ENCODE measurements at regions not wholly inside any gene's neighbourhood (a gene's known extent, or its start where the extent isn't known, plus 50 kb on each side); places are given as distances from the start of the nearest gene placed in this dataset.

DNA sequence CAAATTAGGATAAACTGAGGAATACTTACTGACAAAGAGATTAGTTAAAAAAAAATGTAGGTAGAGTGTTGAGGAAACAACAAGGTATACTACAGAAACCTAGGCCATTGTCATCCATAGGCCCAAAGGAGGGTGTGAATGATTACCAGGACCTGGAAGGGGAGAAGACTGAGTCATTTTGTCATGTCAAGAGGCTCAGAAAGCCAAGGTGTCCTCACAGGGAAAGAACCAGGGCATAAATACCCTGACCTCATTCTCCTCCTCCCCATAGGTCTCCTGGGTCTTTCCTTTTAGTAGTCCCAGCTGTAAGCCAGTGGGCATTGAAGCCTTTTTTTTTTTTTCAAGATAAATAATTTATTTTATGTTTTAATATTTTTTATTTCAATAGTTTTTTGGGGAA lies 582.1 kb upstream of the JAG1 start:
- no peaks in the 10 kb centered on the region for H3K36me3 ChIP-seq (ENCODE audit: low read depth)
- intact Hi-C loops (cut with DNase I, micrococcal nuclease), result no loop called here
- no peak overlapping the region for H3K4me3 ChIP-seq
- no peak for TF ChIP-seq CTCF (IDR thresholded peaks at IDR 0.05)
- ATAC-seq (no peak), DNase-seq (no peak)
- H3K9me3 ChIP-seq, result no peaks in the 10 kb centered on the region
- no peaks in the 10 kb centered on the region for H3K4me1 ChIP-seq (ENCODE audit: low read depth)

DNA sequence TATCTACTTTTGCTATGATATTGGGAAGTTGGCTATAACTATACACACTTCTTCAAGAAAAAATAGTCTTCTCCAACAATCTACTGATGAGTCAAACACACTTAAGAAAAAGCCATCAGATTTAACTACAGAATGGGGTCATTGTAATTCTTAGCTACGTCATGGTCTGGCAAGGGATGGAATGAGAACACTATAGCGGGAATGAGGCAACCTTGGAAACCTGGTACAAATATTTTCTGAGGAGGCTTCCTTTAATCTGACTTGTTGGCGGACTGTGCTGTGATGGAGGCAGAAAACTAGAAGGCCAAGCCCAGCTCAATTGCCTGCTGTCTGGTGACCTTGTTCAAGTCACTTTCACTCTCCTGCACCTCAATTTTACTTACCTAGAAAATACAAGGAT lies 586.8 kb upstream of the JAG1 start:
- Histone ChIP-seq H3K4me3 (no peak overlapping the region), H3K36me3 (ENCODE audit: low read depth) (no peaks in the 10 kb centered on the region), H3K4me1 (ENCODE audit: low read depth) (no peaks in the 10 kb centered on the region), H3K9me3 (no peaks in the 10 kb centered on the region)
- ATAC-seq, result no peak
- intact Hi-C loops (cut with DNase I, micrococcal nuclease), result no loop called here
- no peak for TF ChIP-seq CTCF (IDR thresholded peaks at IDR 0.05)
- DNase-seq, result no peak

GRCh38 chr20:11261533-11262000 lies 587.8 kb upstream of the JAG1 start:
- peak; percentile 10 for ATAC-seq
- no peaks in the 10 kb centered on the region for H3K4me1 ChIP-seq (ENCODE audit: low read depth)
- H3K36me3 ChIP-seq (ENCODE audit: low read depth), result no peaks in the 10 kb centered on the region
- H3K9me3 ChIP-seq, result no peaks in the 10 kb centered on the region
- TF ChIP-seq CTCF (IDR thresholded peaks at IDR 0.05), result no peak
- H3K4me3 ChIP-seq, result no peak overlapping the region
- no peak for DNase-seq
- intact Hi-C loops (cut with DNase I, micrococcal nuclease), result no loop called here

- DNase-seq (no peak), ATAC-seq (no peak)
- Histone ChIP-seq H3K36me3 (ENCODE audit: low read depth) (no peaks in the 10 kb centered on the region), H3K9me3 (no peaks in the 10 kb centered on the region), H3K4me1 (ENCODE audit: low read depth) (no peaks in the 10 kb centered on the region), H3K4me3 (no peak overlapping the region)
- intact Hi-C loops (cut with DNase I, micrococcal nuclease), result no loop called here
- no peak for TF ChIP-seq CTCF (IDR thresholded peaks at IDR 0.05)
These were observed 592.8 kb upstream of the JAG1 start for GRCh38 chr20:11266571-11266970.

DNA sequence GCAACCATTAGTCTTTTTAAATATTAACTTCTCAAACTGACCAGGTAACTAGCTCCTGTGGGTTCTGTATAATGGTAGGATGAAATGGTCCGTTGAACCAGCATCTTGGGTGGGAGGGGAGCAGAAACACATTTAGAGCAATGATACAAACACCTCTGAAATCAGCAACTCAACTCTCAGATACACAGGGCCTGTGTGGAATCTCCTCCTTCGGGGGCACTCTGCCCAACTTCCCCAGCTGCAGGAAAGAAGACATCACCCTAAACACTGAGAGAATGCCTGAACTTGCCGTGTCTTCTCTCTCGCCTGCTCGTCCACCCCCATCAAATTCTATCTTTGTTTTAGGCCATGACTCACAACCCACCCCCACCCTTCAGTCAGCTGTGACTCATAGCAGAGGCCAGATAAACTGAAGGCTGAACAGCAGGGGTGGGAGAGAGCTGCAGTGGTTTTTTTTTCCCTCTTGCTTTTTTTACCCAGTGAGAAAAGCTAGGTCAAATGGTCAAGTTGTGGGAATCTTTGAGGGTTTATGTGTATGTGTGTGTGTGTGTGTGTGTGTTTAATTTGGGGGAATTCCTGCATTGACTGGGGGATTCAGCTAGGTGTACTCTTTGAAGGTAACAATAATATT lies 593.4 kb upstream of the JAG1 start:
- Histone ChIP-seq H3K4me3 (no peak overlapping the region), H3K9me3 (no peaks in the 10 kb centered on the region), H3K36me3 (ENCODE audit: low read depth) (no peaks in the 10 kb centered on the region), H3K4me1 (ENCODE audit: low read depth) (no peaks in the 10 kb centered on the region)
- intact Hi-C loops (cut with DNase I, micrococcal nuclease), result no loop called here
- TF ChIP-seq CTCF (IDR thresholded peaks at IDR 0.05), result no peak
- peak; percentile 77 for ATAC-seq
- peak in 1 of 3 donors; percentile 15 for DNase-seq

All from mucosa of descending colon (tissue), 3 donors.